ENCODE measurements at regions not wholly inside any gene's neighbourhood (a gene's known extent, or its start where the extent isn't known, plus 50 kb on each side); places are given as distances from the start of the nearest gene placed in this dataset.

GRCh38 chr4:152235718-152236117, 300.2 kb downstream of the FBXW7 start:
- DNase-seq (ENCODE audit: low read depth, low spot score), result no peak

- DNase-seq (ENCODE audit: low read depth, low spot score), result no peak
Measured at GRCh38 chr4:152234571-152234970, 301.3 kb downstream of the FBXW7 start.

DNA sequence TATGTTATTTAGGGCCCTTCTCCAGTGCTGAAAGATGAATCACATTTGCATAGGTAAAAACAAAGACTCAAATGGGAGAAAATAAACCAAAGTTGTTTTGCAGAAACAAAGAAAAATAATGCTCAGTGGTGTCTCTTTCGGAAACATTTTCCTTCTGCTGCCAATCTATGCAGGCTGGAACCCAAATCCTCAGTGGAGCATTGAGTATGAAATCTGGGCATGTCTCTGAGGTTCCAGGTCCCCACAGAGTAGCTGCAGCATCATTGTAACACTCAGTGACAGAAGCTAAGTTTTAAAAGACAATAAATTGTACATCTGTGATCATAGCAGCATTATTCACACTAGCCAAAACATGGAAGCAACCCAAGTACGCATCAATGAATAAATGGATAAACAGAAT, 303.6 kb downstream of the FBXW7 start:
- no peak for DNase-seq (ENCODE audit: low read depth, low spot score)

- DNase-seq (ENCODE audit: low read depth, low spot score), result no peak
Measured at GRCh38 chr4:152229782-152230289, 306.1 kb downstream of the FBXW7 start.

DNA sequence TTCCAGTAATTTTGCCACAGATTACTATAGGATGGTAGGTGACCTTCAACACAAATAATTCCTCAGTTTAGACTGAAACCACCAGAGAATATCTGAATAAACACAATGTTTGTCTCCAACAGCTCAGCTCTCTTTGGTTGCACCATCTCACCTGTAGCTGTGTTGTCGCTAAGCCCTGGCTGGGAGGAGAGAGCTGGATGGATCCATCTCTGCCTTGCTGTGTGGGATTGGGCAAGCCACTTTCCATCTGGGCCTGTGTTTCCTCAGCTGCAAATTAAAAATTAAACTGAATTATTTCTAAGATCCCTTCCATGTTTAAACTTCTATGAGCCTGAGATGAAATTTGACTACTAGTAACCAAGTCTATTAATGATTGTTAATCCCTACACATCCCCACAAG, 310.2 kb downstream of the FBXW7 start:
- no peak for DNase-seq (ENCODE audit: low read depth, low spot score)

- no peak for DNase-seq (ENCODE audit: low read depth, low spot score)
Measured at GRCh38 chr4:152224721-152225420, 311.0 kb downstream of the FBXW7 start.

- DNase-seq (ENCODE audit: low read depth, low spot score), result no peak
Measured at GRCh38 chr4:152224223-152224622, 311.7 kb downstream of the FBXW7 start.

DNA sequence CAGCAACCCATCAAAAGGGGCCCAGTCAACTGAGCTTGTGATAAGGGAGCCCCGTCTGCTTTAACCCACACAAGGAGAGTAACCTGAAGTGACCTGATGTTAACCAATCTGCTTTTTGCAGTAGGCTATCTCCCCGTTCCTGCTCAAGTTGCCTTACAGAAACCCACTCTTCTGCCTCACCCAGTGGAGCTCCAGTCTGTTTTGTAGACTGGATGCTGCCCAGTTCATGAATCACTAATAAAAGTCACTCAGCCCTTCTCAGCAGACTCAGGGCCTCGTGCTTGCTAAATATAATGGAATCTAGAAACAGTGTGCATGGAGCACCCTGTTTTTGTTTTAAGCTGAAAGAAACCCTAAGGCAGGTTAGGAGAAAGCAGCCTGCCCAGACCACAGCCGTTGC, 312.3 kb downstream of the FBXW7 start:
- no peak for DNase-seq (ENCODE audit: low read depth, low spot score)

GRCh38 chr4:152221816-152222516, 313.9 kb downstream of the FBXW7 start:
- DNase-seq (ENCODE audit: low read depth, low spot score), result no peak

- DNase-seq (ENCODE audit: low read depth, low spot score), result peak; percentile 83
Measured at GRCh38 chr4:152220201-152220666, 315.7 kb downstream of the FBXW7 start.

- peak; percentile 9 for DNase-seq (ENCODE audit: low read depth, low spot score)
Measured at GRCh38 chr4:152218576-152218975, 317.3 kb downstream of the FBXW7 start.

DNA sequence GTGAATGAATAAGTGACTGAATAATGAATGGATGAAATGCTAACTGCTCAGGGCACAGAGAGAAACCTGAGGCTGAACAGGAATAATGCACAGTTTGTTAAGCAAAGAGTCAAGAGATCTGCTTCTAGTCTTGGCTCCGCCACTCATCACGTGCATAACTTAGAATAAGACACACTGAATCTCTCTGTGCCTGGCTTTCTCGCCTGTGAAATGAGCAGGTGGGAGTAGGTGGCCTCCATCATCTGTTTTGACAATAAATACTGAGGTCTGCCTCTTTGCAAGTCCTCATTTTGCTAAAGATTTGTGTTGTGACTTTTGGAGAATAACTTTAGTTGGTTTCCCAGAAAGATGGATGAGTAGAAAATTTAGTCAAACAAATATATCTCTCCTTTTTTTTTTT, 318.0 kb downstream of the FBXW7 start:
- no peak for DNase-seq (ENCODE audit: low read depth, low spot score)

DNA sequence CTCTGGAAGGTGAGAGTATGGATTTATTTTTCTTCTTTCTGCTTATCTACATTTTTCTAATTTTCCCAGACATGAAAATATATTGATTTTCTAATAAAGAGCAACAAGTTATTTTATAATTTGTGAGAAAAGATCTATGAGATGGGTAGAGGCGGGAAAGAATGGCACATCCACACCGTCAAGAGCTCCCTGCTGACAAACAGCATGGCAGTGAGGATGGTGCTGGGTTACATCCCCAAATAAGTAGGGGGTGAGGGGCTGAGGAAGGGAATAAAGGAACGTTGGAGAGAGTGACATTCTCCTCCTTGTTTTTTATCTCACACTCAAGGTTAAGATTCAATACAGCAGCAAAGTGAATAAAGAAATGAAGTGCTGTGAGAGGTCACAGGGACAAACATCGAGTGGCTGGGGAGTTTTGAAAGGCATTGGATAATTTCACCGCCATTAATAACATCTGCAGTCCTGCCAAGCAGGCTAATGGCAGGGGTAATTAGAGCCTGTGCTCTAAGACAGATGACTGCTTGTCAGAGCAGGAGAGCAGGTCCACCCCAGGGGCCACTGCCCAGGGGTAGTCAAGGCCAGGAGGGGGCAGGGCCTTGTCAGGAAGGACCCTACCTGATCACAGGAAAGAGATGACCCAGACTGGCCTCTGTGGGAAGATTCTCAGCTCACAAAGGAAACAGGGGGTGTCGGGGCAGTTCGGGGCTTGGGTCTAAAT, 323.8 kb downstream of the FBXW7 start:
- no peak for DNase-seq (ENCODE audit: low read depth, low spot score)

- peak; percentile 20 for DNase-seq (ENCODE audit: low read depth, low spot score)
Measured at GRCh38 chr4:152209772-152210493, 326.0 kb downstream of the FBXW7 start.

GRCh38 chr4:152207378-152207720, 328.5 kb downstream of the FBXW7 start:
- no peak for DNase-seq (ENCODE audit: low read depth, low spot score)

- DNase-seq (ENCODE audit: low read depth, low spot score), result no peak
Measured at GRCh38 chr4:152206646-152207377, 329.1 kb downstream of the FBXW7 start.

DNA sequence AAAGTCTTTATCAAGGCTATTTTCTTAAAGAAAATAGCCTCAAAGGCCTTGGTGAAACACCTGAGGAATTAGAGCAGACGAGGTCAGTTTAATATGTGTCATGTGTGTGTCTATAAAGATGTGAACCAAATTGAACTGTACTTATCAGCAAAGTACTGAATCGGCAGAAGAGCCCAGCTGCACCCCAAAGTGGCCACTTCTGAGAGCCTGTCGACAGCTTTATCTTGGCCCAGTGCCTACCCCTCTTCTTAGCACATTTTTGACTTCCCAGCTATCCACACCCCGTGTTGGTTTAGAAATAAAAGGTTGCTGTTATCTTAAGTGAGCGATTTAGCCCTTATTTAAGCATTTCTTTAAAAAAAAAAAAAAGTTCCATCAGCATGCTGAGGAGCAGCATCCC, 329.7 kb downstream of the FBXW7 start:
- no peak for DNase-seq (ENCODE audit: low read depth, low spot score)

- DNase-seq (ENCODE audit: low read depth, low spot score), result no peak
Measured at GRCh38 chr4:152202415-152202814, 333.5 kb downstream of the FBXW7 start.

DNA sequence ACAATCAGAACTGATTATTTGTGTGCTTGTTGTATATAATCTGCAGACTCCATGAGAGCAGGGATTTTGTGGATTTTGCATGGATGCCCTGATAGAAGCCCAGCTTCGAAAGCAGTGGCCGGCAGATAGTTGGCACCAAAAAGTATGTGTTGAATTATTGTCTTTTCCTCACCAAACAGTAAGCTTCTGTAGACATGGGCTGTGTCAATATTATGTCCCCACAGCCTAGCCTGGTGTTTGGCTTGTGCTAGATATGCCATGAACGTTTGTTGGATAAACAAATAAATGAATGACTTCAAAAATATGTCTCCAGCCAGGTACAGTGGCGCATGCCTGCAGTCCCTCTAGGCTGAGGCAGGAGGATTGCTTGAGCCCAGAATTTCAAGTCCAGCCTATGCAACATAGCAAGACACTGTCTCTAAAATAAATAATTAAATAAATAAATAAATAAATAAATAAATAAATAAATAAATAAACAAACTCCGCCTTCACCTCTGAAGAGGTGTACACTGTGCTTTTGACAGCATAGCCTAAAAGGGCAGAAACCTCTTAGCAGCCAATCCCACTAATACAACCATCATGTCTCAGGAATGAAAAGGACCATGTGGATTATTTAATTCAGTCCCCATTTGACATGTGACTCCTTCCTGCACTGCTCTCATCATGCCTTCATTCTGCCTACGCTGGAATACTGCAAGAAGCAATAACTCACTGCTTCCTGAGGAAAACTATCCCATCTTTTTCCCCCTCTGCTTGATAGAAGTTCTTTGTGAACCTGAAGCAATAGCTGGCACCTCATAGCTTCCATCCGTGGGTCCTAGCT, 335.2 kb downstream of the FBXW7 start:
- DNase-seq (ENCODE audit: low read depth, low spot score), result no peak

DNA sequence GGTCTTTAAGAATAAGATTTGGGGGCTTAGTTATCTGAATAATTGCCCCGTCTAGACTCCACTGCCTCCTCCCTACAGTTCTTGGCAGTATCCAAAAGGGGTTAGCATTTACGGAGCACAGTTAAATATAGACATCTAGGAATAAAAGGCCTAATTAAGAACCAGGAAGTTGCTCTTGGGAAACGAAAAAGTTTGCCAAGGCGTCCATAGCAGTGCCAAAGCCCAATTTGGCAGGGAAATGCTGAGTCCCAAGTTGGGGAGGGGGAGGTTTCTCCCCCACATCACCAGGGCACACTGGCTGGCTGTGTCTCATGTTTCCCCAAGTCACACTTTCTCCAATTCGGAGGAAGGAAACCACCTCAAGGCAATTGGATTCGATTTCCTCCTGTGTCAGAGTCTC, 338.7 kb downstream of the FBXW7 start:
- peak; percentile 25 for DNase-seq (ENCODE audit: low read depth, low spot score)
